Mammary epithelial cell (primary cell): ENCODE measurements at regions not wholly inside any gene's neighbourhood (a gene's known extent, or its start where the extent isn't known, plus 50 kb on each side); places are given as distances from the start of the nearest gene placed in this dataset.

ENCODE experiments used
- EZH2 ChIP-seq: IDR thresholded peaks from 2 replicates; pipeline ENCODE4 v1.6.1; 2012; ENCODE audit warnings: low read length, inconsistent platforms, borderline replicate concordance
- TF ChIP-seq, protein P1 (sequence below), 2 donors: IDR thresholded peaks in 1 of 2; conservative IDR thresholded peaks in 1 of 2; 2 replicates each; pipeline ENCODE4 v1.5.1; 2011 to 2012; ENCODE audit warnings: inconsistent platforms in 2 of 2, low read length in 2 of 2, mild to moderate bottlenecking in 2 of 2, control low read depth in 1 of 2, low read depth in 1 of 2; ENCODE audit not compliant: insufficient read depth in 1 of 2; ENCODE audit errors: extremely low read depth in 1 of 2

DNA sequence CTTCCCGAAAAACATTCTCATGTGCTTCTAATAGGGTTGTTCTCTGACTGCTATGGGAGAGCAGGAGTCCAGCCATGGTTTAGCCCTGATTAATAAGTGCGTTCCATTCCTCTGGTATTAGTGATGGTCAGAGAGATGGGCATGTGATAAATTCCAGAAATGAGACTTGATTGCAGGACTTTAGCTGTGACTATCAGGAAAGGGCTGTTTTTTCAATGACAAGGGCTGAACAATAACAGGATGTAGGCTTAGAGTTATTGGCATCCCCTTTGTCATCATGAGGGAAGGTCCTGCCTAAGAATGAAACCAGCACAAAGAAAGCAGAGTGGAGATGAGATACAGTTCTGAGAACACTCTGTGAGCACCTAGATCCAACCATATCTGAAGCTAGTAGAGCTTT, 494.6 kb downstream of the MIAT start:
- TF ChIP-seq, protein P1, sequence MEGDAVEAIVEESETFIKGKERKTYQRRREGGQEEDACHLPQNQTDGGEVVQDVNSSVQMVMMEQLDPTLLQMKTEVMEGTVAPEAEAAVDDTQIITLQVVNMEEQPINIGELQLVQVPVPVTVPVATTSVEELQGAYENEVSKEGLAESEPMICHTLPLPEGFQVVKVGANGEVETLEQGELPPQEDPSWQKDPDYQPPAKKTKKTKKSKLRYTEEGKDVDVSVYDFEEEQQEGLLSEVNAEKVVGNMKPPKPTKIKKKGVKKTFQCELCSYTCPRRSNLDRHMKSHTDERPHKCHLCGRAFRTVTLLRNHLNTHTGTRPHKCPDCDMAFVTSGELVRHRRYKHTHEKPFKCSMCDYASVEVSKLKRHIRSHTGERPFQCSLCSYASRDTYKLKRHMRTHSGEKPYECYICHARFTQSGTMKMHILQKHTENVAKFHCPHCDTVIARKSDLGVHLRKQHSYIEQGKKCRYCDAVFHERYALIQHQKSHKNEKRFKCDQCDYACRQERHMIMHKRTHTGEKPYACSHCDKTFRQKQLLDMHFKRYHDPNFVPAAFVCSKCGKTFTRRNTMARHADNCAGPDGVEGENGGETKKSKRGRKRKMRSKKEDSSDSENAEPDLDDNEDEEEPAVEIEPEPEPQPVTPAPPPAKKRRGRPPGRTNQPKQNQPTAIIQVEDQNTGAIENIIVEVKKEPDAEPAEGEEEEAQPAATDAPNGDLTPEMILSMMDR (conservative IDR thresholded peaks at IDR 0.05 in 1 of 2, IDR thresholded peaks at IDR 0.05 in 1 of 2; ENCODE audit: extremely low read depth in 1 of 2, insufficient read depth in 1 of 2, low read depth in 1 of 2, low read length in 2 of 2), result no peak
- no peak for TF ChIP-seq EZH2
